ENCODE measurements at regions not wholly inside any gene's neighbourhood (a gene's known extent, or its start where the extent isn't known, plus 50 kb on each side); places are given as distances from the start of the nearest gene placed in this dataset.

- Histone ChIP-seq H3K9me3 (ENCODE audit: insufficient read depth, low read depth) (no peaks in the 10 kb centered on the region), H3K27ac (no peak overlapping the region), H3K4me1 (replicated peaks; ENCODE audit: insufficient read depth) (no peaks in the 10 kb centered on the region), H3K36me3 (ENCODE audit: low read depth) (no peaks in the 10 kb centered on the region), H2AFZ (no peak overlapping the region), H3F3A (ENCODE audit: insufficient read depth, low read depth) (no peaks in the 10 kb centered on the region), H3K4me3 (no peak overlapping the region), H3K9me2 (ENCODE audit: insufficient read depth) (no peaks in the 10 kb centered on the region), H3K27me3 (ENCODE audit: insufficient read depth, low read depth) (0 out of 2 replicates have a peak, but pooled peaks cover 4% of the 10 kb centered on the region), H3K79me2 (ENCODE audit: low read depth) (no peaks in the 10 kb centered on the region), H3K4me2 (no peak overlapping the region), H4K20me1 (ENCODE audit: insufficient read depth) (no peaks in the 10 kb centered on the region)
- no peak for DNase-seq
- intact Hi-C loops (cut with micrococcal nuclease; ENCODE audit: unreplicated experiment), result no loop called here
- BruUV-seq (replicated peaks), result no TSS peak
- CTCF ChIA-PET, result no interaction called here
- TF ChIP-seq CTCF (conservative IDR thresholded peaks at IDR 0.05), result no peak
- TF ChIP-seq EZH2 (IDR thresholded peaks at IDR 0.05; ENCODE audit: low read depth), result no peak
- POLR2A ChIA-PET (ENCODE audit: unreplicated experiment), result no interaction called here
Measured at GRCh38 chr2:59789523-59789922, 763.9 kb downstream of the BCL11A start.

GRCh38 chr2:59787095-59787494 lies 766.4 kb downstream of the BCL11A start:
- no TSS peak for BruUV-seq (replicated peaks)
- no peak overlapping the region for H2AFZ ChIP-seq
- TF ChIP-seq CTCF (conservative IDR thresholded peaks at IDR 0.05) (no peak), EZH2 (IDR thresholded peaks at IDR 0.05; ENCODE audit: low read depth) (no peak)
- no peaks in the 10 kb centered on the region for H3K79me2 ChIP-seq (ENCODE audit: low read depth)
- H3K4me3 ChIP-seq, result no peak overlapping the region
- ChIA-PET CTCF (no interaction called here), POLR2A (ENCODE audit: unreplicated experiment) (no interaction called here)
- DNase-seq, result no peak
- 0 out of 2 replicates have a peak, but pooled peaks cover 4% of the 10 kb centered on the region for H3K27me3 ChIP-seq (ENCODE audit: insufficient read depth, low read depth)
- no peaks in the 10 kb centered on the region for H3K36me3 ChIP-seq (ENCODE audit: low read depth)
- no peaks in the 10 kb centered on the region for H3F3A ChIP-seq (ENCODE audit: insufficient read depth, low read depth)
- intact Hi-C loops (cut with micrococcal nuclease; ENCODE audit: unreplicated experiment), result no loop called here
- H4K20me1 ChIP-seq (ENCODE audit: insufficient read depth), result no peaks in the 10 kb centered on the region
- H3K9me2 ChIP-seq (ENCODE audit: insufficient read depth), result no peaks in the 10 kb centered on the region
- no peak overlapping the region for H3K4me2 ChIP-seq
- H3K4me1 ChIP-seq (replicated peaks; ENCODE audit: insufficient read depth), result no peaks in the 10 kb centered on the region
- H3K9me3 ChIP-seq (ENCODE audit: insufficient read depth, low read depth), result no peaks in the 10 kb centered on the region
- H3K27ac ChIP-seq, result no peak overlapping the region

GRCh38 chr2:59786684-59787083 lies 766.8 kb downstream of the BCL11A start:
- H3K9me2 ChIP-seq (ENCODE audit: insufficient read depth), result no peaks in the 10 kb centered on the region
- BruUV-seq (replicated peaks), result no TSS peak
- no peak overlapping the region for H3K4me3 ChIP-seq
- no peaks in the 10 kb centered on the region for H3K79me2 ChIP-seq (ENCODE audit: low read depth)
- TF ChIP-seq CTCF (conservative IDR thresholded peaks at IDR 0.05), result no peak
- TF ChIP-seq EZH2 (IDR thresholded peaks at IDR 0.05; ENCODE audit: low read depth), result no peak
- no peak overlapping the region for H3K4me2 ChIP-seq
- no peak for DNase-seq
- CTCF ChIA-PET, result no interaction called here
- no peak overlapping the region for H2AFZ ChIP-seq
- H4K20me1 ChIP-seq (ENCODE audit: insufficient read depth), result no peaks in the 10 kb centered on the region
- H3K27me3 ChIP-seq (ENCODE audit: insufficient read depth, low read depth), result 0 out of 2 replicates have a peak, but pooled peaks cover 4% of the 10 kb centered on the region
- no peaks in the 10 kb centered on the region for H3K4me1 ChIP-seq (replicated peaks; ENCODE audit: insufficient read depth)
- H3K27ac ChIP-seq, result no peak overlapping the region
- H3K9me3 ChIP-seq (ENCODE audit: insufficient read depth, low read depth), result no peaks in the 10 kb centered on the region
- H3F3A ChIP-seq (ENCODE audit: insufficient read depth, low read depth), result no peaks in the 10 kb centered on the region
- intact Hi-C loops (cut with micrococcal nuclease; ENCODE audit: unreplicated experiment), result no loop called here
- POLR2A ChIA-PET (ENCODE audit: unreplicated experiment), result no interaction called here
- H3K36me3 ChIP-seq (ENCODE audit: low read depth), result no peaks in the 10 kb centered on the region

Data from PC-9 (cell line).